ENCODE measurements at regions not wholly inside any gene's neighbourhood (a gene's known extent, or its start where the extent isn't known, plus 50 kb on each side); places are given as distances from the start of the nearest gene placed in this dataset.
A peak's percentile ranks its signal among the peaks of the same experiment; 100 is the strongest.

- Histone ChIP-seq H3K4me3 (no peak overlapping the region), H3K27me3 (peaks cover 0 to 23% (median 4%) of the 10 kb centered on the region in 7 donors), H3K27ac (no peak overlapping the region), H3K36me3 (no peaks in the 10 kb centered on the region), H3K4me1 (no peaks in the 10 kb centered on the region), H3K9me3 (peaks cover 0 to 25% (median 0%) of the 10 kb centered on the region in 11 donors)
- 67 to 73% methylated on average over 105 to 109 of the region's 109 CpGs for WGBS, 2 donors
- no peak for TF ChIP-seq CTCF (IDR thresholded peaks at IDR 0.05)
- DNase-seq (no peak), ATAC-seq (peak in 1 of 8 donors; percentile 15)
- intact Hi-C loops (cut with DNase I) = no loop called here
Measured at GRCh38 chr2:212832211-212833195, 293.9 kb upstream of the ERBB4 start.

- ATAC-seq (peak in 1 of 8 donors; percentile 15), DNase-seq (no peak)
- peaks cover 0 to 25% (median 0%) of the 10 kb centered on the region in 11 donors for H3K9me3 ChIP-seq
- WGBS, 2 donors = 80 to 82% methylated on average over 50 of the region's 50 CpGs
- H3K4me3 ChIP-seq = no peak overlapping the region
- peaks cover 0 to 23% (median 4%) of the 10 kb centered on the region in 7 donors for H3K27me3 ChIP-seq
- no peaks in the 10 kb centered on the region for H3K4me1 ChIP-seq
- intact Hi-C loops (cut with DNase I) = no loop called here
- H3K36me3 ChIP-seq = no peaks in the 10 kb centered on the region
- H3K27ac ChIP-seq = no peak overlapping the region
- TF ChIP-seq CTCF (IDR thresholded peaks at IDR 0.05) = no peak
Measured at GRCh38 chr2:212831671-212832199, 293.1 kb upstream of the ERBB4 start.

DNA sequence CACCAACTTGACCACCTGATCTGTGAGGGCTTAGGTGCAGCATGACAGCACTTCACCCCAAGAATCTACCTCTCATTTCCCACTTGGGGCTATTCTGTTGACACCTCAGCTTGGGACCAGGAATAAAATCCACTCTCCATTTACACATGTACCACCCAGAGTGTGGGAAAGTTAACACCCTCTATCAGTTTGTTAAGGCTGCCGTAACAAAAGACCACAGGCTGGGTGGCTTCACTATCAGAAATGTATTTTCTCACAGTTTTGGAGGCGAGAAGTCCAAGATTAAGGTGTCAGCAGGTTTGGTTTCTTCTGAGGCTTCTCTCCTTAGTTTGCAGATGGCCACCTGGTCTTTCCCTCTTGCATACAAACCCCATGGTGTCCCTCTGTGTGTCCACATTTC is 277.7 kb upstream of the ERBB4 start:
- intact Hi-C loops (cut with DNase I) = no loop called here
- ATAC-seq (no peak), DNase-seq (no peak)
- H3K36me3 ChIP-seq = no peaks in the 10 kb centered on the region
- H3K9me3 ChIP-seq = no peaks in the 10 kb centered on the region
- H3K4me1 ChIP-seq = no peaks in the 10 kb centered on the region
- no peak overlapping the region for H3K27ac ChIP-seq
- no peak for TF ChIP-seq CTCF (IDR thresholded peaks at IDR 0.05)
- no peak overlapping the region for H3K4me3 ChIP-seq
- 70 to 77% methylated on average over 2 of the region's 2 CpGs for WGBS, 2 donors
- no peaks in the 10 kb centered on the region for H3K27me3 ChIP-seq

- WGBS, 2 donors = 84 to 87% methylated on average over 5 of the region's 5 CpGs
- DNase-seq = no peak
- Histone ChIP-seq H3K27ac (no peak overlapping the region), H3K4me1 (no peaks in the 10 kb centered on the region), H3K9me3 (peaks cover 0 to 3% (median 0%) of the 10 kb centered on the region in 11 donors), H3K4me3 (no peak overlapping the region), H3K36me3 (no peaks in the 10 kb centered on the region), H3K27me3 (no peaks in the 10 kb centered on the region)
- no peak for ATAC-seq
- TF ChIP-seq CTCF (IDR thresholded peaks at IDR 0.05) = no peak
- intact Hi-C loops (cut with DNase I) = no loop called here
Measured at GRCh38 chr2:212815453-212815852, 276.9 kb upstream of the ERBB4 start.
